ENCODE measurements at regions not wholly inside any gene's neighbourhood (a gene's known extent, or its start where the extent isn't known, plus 50 kb on each side); places are given as distances from the start of the nearest gene placed in this dataset.

GRCh38 chr2:545711-546650 lies 131.2 kb downstream of the TMEM18 start:
- no peak for DNase-seq

- DNase-seq = no peak
Measured at GRCh38 chr2:545228-545627, 132.0 kb downstream of the TMEM18 start.

GRCh38 chr2:538646-539045 lies 138.6 kb downstream of the TMEM18 start:
- no peak for DNase-seq

- no peak for DNase-seq
Measured at GRCh38 chr2:535222-535621, 142.0 kb downstream of the TMEM18 start.

GRCh38 chr2:529852-530251 lies 147.4 kb downstream of the TMEM18 start:
- no peak for DNase-seq

GRCh38 chr2:529424-529823 lies 147.8 kb downstream of the TMEM18 start:
- no peak for DNase-seq

GRCh38 chr2:527581-527980 lies 149.6 kb downstream of the TMEM18 start:
- no peak for DNase-seq

- DNase-seq = no peak
Measured at GRCh38 chr2:526918-527317, 150.3 kb downstream of the TMEM18 start.

GRCh38 chr2:525611-526010 lies 151.6 kb downstream of the TMEM18 start:
- DNase-seq = no peak

- no peak for DNase-seq
Measured at GRCh38 chr2:525021-525420, 152.2 kb downstream of the TMEM18 start.

GRCh38 chr2:524442-524841 lies 152.8 kb downstream of the TMEM18 start:
- no peak for DNase-seq

- no peak for DNase-seq
Measured at GRCh38 chr2:523698-524270, 153.4 kb downstream of the TMEM18 start.

- no peak for DNase-seq
Measured at GRCh38 chr2:522776-523175, 154.4 kb downstream of the TMEM18 start.

- DNase-seq = no peak
Measured at GRCh38 chr2:521853-522530, 155.2 kb downstream of the TMEM18 start.

- no peak for DNase-seq
Measured at GRCh38 chr2:520663-521340, 156.4 kb downstream of the TMEM18 start.

- DNase-seq = no peak
Measured at GRCh38 chr2:516944-517343, 160.3 kb downstream of the TMEM18 start.

GRCh38 chr2:516131-516530 lies 161.1 kb downstream of the TMEM18 start:
- no peak for DNase-seq

- DNase-seq = no peak
Measured at GRCh38 chr2:515441-516127, 161.6 kb downstream of the TMEM18 start.

- no peak for DNase-seq
Measured at GRCh38 chr2:513981-514706, 163.1 kb downstream of the TMEM18 start.

- no peak for DNase-seq
Measured at GRCh38 chr2:510839-511238, 166.4 kb downstream of the TMEM18 start.

GRCh38 chr2:509888-510287 lies 167.3 kb downstream of the TMEM18 start:
- DNase-seq = no peak

- no peak for DNase-seq
Measured at GRCh38 chr2:508121-508520, 169.1 kb downstream of the TMEM18 start.

Data from NCI-H774 (cell line).